ENCODE measurements at regions not wholly inside any gene's neighbourhood (a gene's known extent, or its start where the extent isn't known, plus 50 kb on each side); places are given as distances from the start of the nearest gene placed in this dataset.

DNA sequence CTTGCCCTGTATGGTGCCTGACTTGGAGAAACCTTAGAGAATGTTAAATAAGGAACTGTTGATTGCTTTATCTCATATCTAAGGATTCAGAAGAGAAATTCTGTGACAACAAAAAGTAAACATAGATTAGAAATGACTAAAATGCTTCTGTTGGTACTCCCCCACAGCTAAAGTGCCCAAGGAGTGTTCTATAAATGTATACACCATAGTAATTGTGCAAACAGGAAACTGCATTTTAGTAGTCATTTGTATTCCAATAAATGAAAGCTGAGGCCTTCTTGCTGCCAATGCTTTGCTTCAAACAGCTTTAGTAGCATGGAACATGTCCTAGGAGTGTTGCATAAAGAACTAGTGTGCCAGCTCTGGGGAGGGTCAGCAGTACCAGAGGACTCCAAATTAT lies 343.7 kb upstream of the IRAK1BP1 start:
- Histone ChIP-seq H3K4me2 (ENCODE audit: low read length) (no peak overlapping the region), H3K9ac (ENCODE audit: low read length) (no peak overlapping the region), H2AFZ (ENCODE audit: low read depth, low read length, poor library complexity, severe bottlenecking) (no peak overlapping the region), H3K9me3 (ENCODE audit: control insufficient read depth in 1 of 2, insufficient read depth in 1 of 2, low read depth in 1 of 2, low read length in 2 of 2) (no peaks in the 10 kb centered on the region), H3K27ac (ENCODE audit: low read depth, low read length) (no peak overlapping the region), H3K9me2 (ENCODE audit: insufficient read depth) (no peaks in the 10 kb centered on the region), H3K79me2 (ENCODE audit: insufficient read depth, low read length) (no peaks in the 10 kb centered on the region), H3K27me3 (ENCODE audit: insufficient read depth, low read length) (no peaks in the 10 kb centered on the region), H3K4me1 (ENCODE audit: control insufficient read depth in 1 of 2, insufficient read depth in 2 of 2, low read length in 2 of 2) (no peaks in the 10 kb centered on the region), H3K36me3 (ENCODE audit: control insufficient read depth in 1 of 2, insufficient read depth in 2 of 2, low read length in 2 of 2) (no peaks in the 10 kb centered on the region), H4K20me1 (ENCODE audit: insufficient read depth) (no peaks in the 10 kb centered on the region), H3K4me3 (replicated peaks in 1 of 2; ENCODE audit: low read depth in 1 of 2, low read length in 2 of 2) (no peak overlapping the region)
- ChIA-PET POLR2A (no interaction called here), RAD21 (ENCODE audit: low non-redundant PET in 1 of 2, low total read pairs in 2 of 2, uncharacterized antibody in 2 of 2, unreplicated experiment in 2 of 2) (no interaction called here), CTCF (interaction anchor here (1.8 kb wide), 1 partner anchor 10 kb away, joined by 7 read pairs; no protein-coding TSS in a partner anchor)
- no TSS peak for BruUV-seq (replicated peaks)
- ATAC-seq: no peak
- no peak for DNase-seq (ENCODE audit: low read depth, low spot score)
- TF ChIP-seq, protein P1, sequence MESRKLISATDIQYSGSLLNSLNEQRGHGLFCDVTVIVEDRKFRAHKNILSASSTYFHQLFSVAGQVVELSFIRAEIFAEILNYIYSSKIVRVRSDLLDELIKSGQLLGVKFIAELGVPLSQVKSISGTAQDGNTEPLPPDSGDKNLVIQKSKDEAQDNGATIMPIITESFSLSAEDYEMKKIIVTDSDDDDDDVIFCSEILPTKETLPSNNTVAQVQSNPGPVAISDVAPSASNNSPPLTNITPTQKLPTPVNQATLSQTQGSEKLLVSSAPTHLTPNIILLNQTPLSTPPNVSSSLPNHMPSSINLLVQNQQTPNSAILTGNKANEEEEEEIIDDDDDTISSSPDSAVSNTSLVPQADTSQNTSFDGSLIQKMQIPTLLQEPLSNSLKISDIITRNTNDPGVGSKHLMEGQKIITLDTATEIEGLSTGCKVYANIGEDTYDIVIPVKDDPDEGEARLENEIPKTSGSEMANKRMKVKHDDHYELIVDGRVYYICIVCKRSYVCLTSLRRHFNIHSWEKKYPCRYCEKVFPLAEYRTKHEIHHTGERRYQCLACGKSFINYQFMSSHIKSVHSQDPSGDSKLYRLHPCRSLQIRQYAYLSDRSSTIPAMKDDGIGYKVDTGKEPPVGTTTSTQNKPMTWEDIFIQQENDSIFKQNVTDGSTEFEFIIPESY (IDR thresholded peaks at IDR 0.05; ENCODE audit: extremely low read depth, insufficient replicate concordance, low read length): no peak
- TF ChIP-seq JUND (IDR thresholded peaks at IDR 0.05): no peak
- TF ChIP-seq CBX3 (IDR thresholded peaks at IDR 0.05; ENCODE audit: low read depth): no peak
- TF ChIP-seq EZH2phosphoT487 (IDR thresholded peaks at IDR 0.05; ENCODE audit: borderline replicate concordance): no peak
- no peak for TF ChIP-seq EGR1 (IDR thresholded peaks at IDR 0.05; ENCODE audit: low read depth)
- no peak for TF ChIP-seq ZFX (IDR thresholded peaks at IDR 0.05)
- TF ChIP-seq, protein P2, sequence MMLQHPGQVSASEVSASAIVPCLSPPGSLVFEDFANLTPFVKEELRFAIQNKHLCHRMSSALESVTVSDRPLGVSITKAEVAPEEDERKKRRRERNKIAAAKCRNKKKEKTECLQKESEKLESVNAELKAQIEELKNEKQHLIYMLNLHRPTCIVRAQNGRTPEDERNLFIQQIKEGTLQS (IDR thresholded peaks at IDR 0.05): no peak
- TF ChIP-seq SRF (IDR thresholded peaks at IDR 0.05; ENCODE audit: low read depth): no peak
- TF ChIP-seq RAD21 (IDR thresholded peaks at IDR 0.05; ENCODE audit: low read depth): no peak
- intact Hi-C loops (cut with micrococcal nuclease): no loop called here

DNA sequence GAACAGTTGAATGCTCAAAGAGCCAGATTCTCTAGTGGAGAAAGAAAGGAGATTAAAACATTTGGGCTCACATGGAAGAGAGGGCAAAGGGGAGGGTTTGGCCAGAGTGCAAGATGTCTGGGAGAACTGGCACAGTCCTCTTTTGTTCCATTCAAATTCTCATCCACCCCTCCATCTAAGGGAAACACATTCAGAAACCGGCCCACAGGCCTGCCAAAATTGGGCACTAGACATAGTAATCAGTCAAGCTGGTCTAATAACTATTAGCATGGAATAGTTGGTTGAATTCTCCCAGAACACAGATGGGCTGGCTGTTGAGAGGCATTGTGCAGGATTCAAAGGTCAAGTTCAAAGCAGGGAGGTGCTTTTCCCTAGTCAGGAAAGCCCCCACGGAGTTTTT lies 341.4 kb upstream of the IRAK1BP1 start:
- no TSS peak for BruUV-seq (replicated peaks)
- no peaks in the 10 kb centered on the region for H3K79me2 ChIP-seq (ENCODE audit: insufficient read depth, low read length)
- intact Hi-C loops (cut with micrococcal nuclease): no loop called here
- ChIA-PET RAD21 (ENCODE audit: low non-redundant PET in 1 of 2, low total read pairs in 2 of 2, uncharacterized antibody in 2 of 2, unreplicated experiment in 2 of 2) (no interaction called here), CTCF (no interaction called here), POLR2A (no interaction called here)
- H3K4me1 ChIP-seq (ENCODE audit: control insufficient read depth in 1 of 2, insufficient read depth in 2 of 2, low read length in 2 of 2): no peaks in the 10 kb centered on the region
- no peaks in the 10 kb centered on the region for H3K9me3 ChIP-seq (ENCODE audit: control insufficient read depth in 1 of 2, insufficient read depth in 1 of 2, low read depth in 1 of 2, low read length in 2 of 2)
- H4K20me1 ChIP-seq (ENCODE audit: insufficient read depth): no peaks in the 10 kb centered on the region
- H3K9me2 ChIP-seq (ENCODE audit: insufficient read depth): no peaks in the 10 kb centered on the region
- no peak overlapping the region for H3K4me2 ChIP-seq (ENCODE audit: low read length)
- H2AFZ ChIP-seq (ENCODE audit: low read depth, low read length, poor library complexity, severe bottlenecking): no peak overlapping the region
- DNase-seq (ENCODE audit: low read depth, low spot score) (no peak), ATAC-seq (no peak)
- H3K36me3 ChIP-seq (ENCODE audit: control insufficient read depth in 1 of 2, insufficient read depth in 2 of 2, low read length in 2 of 2): no peaks in the 10 kb centered on the region
- no peak overlapping the region for H3K9ac ChIP-seq (ENCODE audit: low read length)
- no peaks in the 10 kb centered on the region for H3K27me3 ChIP-seq (ENCODE audit: insufficient read depth, low read length)
- H3K4me3 ChIP-seq (replicated peaks in 1 of 2; ENCODE audit: low read depth in 1 of 2, low read length in 2 of 2): no peak overlapping the region
- H3K27ac ChIP-seq (ENCODE audit: low read depth, low read length): no peak overlapping the region
- TF ChIP-seq, protein P2 (IDR thresholded peaks at IDR 0.05): no peak
- TF ChIP-seq CBX3 (IDR thresholded peaks at IDR 0.05; ENCODE audit: low read depth) (no peak), FOSL1 (IDR thresholded peaks at IDR 0.05; ENCODE audit: low read depth) (no peak), JUND (IDR thresholded peaks at IDR 0.05) (no peak), ELF1 (IDR thresholded peaks at IDR 0.05; ENCODE audit: borderline replicate concordance, low read depth) (no peak), YY1 (IDR thresholded peaks at IDR 0.05; ENCODE audit: extremely low read depth, insufficient replicate concordance, low read depth, low read length) (no peak), ZFX (IDR thresholded peaks at IDR 0.05) (no peak), EZH2phosphoT487 (IDR thresholded peaks at IDR 0.05; ENCODE audit: borderline replicate concordance) (no peak), SIN3A (IDR thresholded peaks at IDR 0.05; ENCODE audit: low read depth) (no peak), ZNF274 (IDR thresholded peaks at IDR 0.05; ENCODE audit: low read depth, low read length) (no peak), POLR2A (IDR thresholded peaks at IDR 0.05; ENCODE audit: borderline replicate concordance, extremely low read depth, insufficient read depth, insufficient read length) (no peak), EZH2 (IDR thresholded peaks at IDR 0.05) (no peak), CEBPB (IDR thresholded peaks at IDR 0.05; ENCODE audit: low read depth) (no peak)
- TF ChIP-seq, protein P3, sequence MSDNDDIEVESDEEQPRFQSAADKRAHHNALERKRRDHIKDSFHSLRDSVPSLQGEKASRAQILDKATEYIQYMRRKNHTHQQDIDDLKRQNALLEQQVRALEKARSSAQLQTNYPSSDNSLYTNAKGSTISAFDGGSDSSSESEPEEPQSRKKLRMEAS (IDR thresholded peaks at IDR 0.05): no peak
- TF ChIP-seq, protein P1 (IDR thresholded peaks at IDR 0.05; ENCODE audit: extremely low read depth, insufficient replicate concordance, low read length): no peak
